Upper lobe of right lung (tissue), 1 donor: ENCODE measurements at regions not wholly inside any gene's neighbourhood (a gene's known extent, or its start where the extent isn't known, plus 50 kb on each side); places are given as distances from the start of the nearest gene placed in this dataset.

Experiments
- ATAC-seq: fragments of 200-7000 bp; cut with Tn5 transposase; one replicate; pipeline ENCODE4 v1.9.1; 2020; ENCODE audit warnings: mild to moderate bottlenecking, moderate library complexity
- DNase-seq: peaks from one replicate; pipeline ENCODE4 v3.0.0-alpha.2; 2020
- H3K27ac ChIP-seq: fragments of 200-600 bp; one replicate; pipeline ENCODE4 v1.8.0; 2022
- H3K27me3 ChIP-seq: fragments of 200-600 bp; one replicate; pipeline ENCODE4 v1.8.0; 2022; ENCODE audit warnings: mild to moderate bottlenecking
- H3K36me3 ChIP-seq: fragments of 200-600 bp; one replicate; pipeline ENCODE4 v1.8.0; 2022
- H3K4me1 ChIP-seq: fragments of 200-600 bp; one replicate; pipeline ENCODE4 v1.8.0; 2022
- H3K4me3 ChIP-seq: fragments of 200-600 bp; one replicate; pipeline ENCODE4 v1.8.0; 2022; ENCODE audit warnings: mild to moderate bottlenecking
- H3K9me3 ChIP-seq: fragments of 200-600 bp; one replicate; pipeline ENCODE4 v1.8.0; 2022
- CTCF ChIP-seq: fragments of 200-600 bp; IDR thresholded peaks from one replicate; pipeline ENCODE4 v1.8.0; 2022; ENCODE audit warnings: antibody characterized with exemption
- intact Hi-C: fragments of 100-400 bp; cut with DNase I; formaldehyde crosslinking; loops from one replicate; pipeline ENCODE4 v1.11.0; 2022
- donor health status: DM: no; HTN: yes; CAD: no; lungs with severe emphysema.

GRCh38 chr2:183614799-183615435 lies 490.7 kb downstream of the NUP35 start:
- no peaks in the 10 kb centered on the region for H3K27me3 ChIP-seq
- no peaks in the 10 kb centered on the region for H3K9me3 ChIP-seq
- intact Hi-C loops, result no loop called here
- DNase-seq (no peak), ATAC-seq (no peak)
- no peaks in the 10 kb centered on the region for H3K36me3 ChIP-seq
- TF ChIP-seq CTCF, result no peak
- H3K27ac ChIP-seq, result no peak overlapping the region
- H3K4me3 ChIP-seq, result no peak overlapping the region
- no peaks in the 10 kb centered on the region for H3K4me1 ChIP-seq

GRCh38 chr2:183623227-183623626 lies 499.0 kb downstream of the NUP35 start:
- intact Hi-C loops, result no loop called here

GRCh38 chr2:183630964-183631363 lies 506.7 kb downstream of the NUP35 start:
- Histone ChIP-seq H3K4me1 (no peaks in the 10 kb centered on the region), H3K9me3 (no peaks in the 10 kb centered on the region), H3K4me3 (no peak overlapping the region), H3K27me3 (no peaks in the 10 kb centered on the region), H3K36me3 (no peaks in the 10 kb centered on the region), H3K27ac (no peak overlapping the region)
- intact Hi-C loops, result no loop called here
- TF ChIP-seq CTCF, result no peak
- ATAC-seq (no peak), DNase-seq (no peak)

More at GRCh38 chr2:183623227-183623626, 499.0 kb downstream of the NUP35 start:
- Histone ChIP-seq H3K4me3 (no peak overlapping the region), H3K27me3 (no peaks in the 10 kb centered on the region), H3K36me3 (no peaks in the 10 kb centered on the region), H3K9me3 (no peaks in the 10 kb centered on the region), H3K4me1 (no peaks in the 10 kb centered on the region), H3K27ac (no peak overlapping the region)
- TF ChIP-seq CTCF, result no peak
- ATAC-seq (no peak), DNase-seq (no peak)

GRCh38 chr2:183656121-183656520 lies 531.9 kb downstream of the NUP35 start:
- Histone ChIP-seq H3K27ac (no peak overlapping the region), H3K9me3 (no peaks in the 10 kb centered on the region), H3K36me3 (no peaks in the 10 kb centered on the region), H3K4me1 (no peaks in the 10 kb centered on the region), H3K27me3 (no peaks in the 10 kb centered on the region), H3K4me3 (no peak overlapping the region)
- ATAC-seq (no peak), DNase-seq (no peak)
- no peak for TF ChIP-seq CTCF
- intact Hi-C loops, result no loop called here

GRCh38 chr2:183665425-183665824 lies 541.2 kb downstream of the NUP35 start:
- intact Hi-C loops, result no loop called here
- DNase-seq (no peak), ATAC-seq (no peak)
- no peak for TF ChIP-seq CTCF
- Histone ChIP-seq H3K27me3 (no peaks in the 10 kb centered on the region), H3K4me1 (peaks cover 3% of the 10 kb centered on the region), H3K36me3 (no peaks in the 10 kb centered on the region), H3K4me3 (no peak overlapping the region), H3K9me3 (no peaks in the 10 kb centered on the region), H3K27ac (no peak overlapping the region)

GRCh38 chr2:183666031-183666430 lies 541.8 kb downstream of the NUP35 start:
- Histone ChIP-seq H3K9me3 (no peaks in the 10 kb centered on the region), H3K36me3 (no peaks in the 10 kb centered on the region), H3K27ac (no peak overlapping the region), H3K27me3 (no peaks in the 10 kb centered on the region), H3K4me1 (peaks cover 3% of the 10 kb centered on the region), H3K4me3 (no peak overlapping the region)
- no peak for ATAC-seq
- intact Hi-C loops, result no loop called here
- TF ChIP-seq CTCF, result no peak
- no peak for DNase-seq
